K562 (cell line): ENCODE measurements at regions not wholly inside any gene's neighbourhood (a gene's known extent, or its start where the extent isn't known, plus 50 kb on each side); places are given as distances from the start of the nearest gene placed in this dataset.

Source experiments
- ADNP ChIP-seq: fragments of 200-800 bp; sonication (Bioruptor generic); IDR thresholded peaks from 2 replicates; pipeline ENCODE4 v1.6.1; 2016; ENCODE audit warnings: missing genetic modification characterization, missing compliant biosample characterization
- ARHGAP35 ChIP-seq: fragments of 450-650 bp; IDR thresholded peaks from 2 replicates; pipeline ENCODE4 v1.6.1; 2018; ENCODE audit not compliant: partially characterized antibody
- BRF1 ChIP-seq: IDR thresholded peaks from 3 replicates; pipeline ENCODE4 v1.6.1; 2011; ENCODE audit warnings: borderline replicate concordance, mild to moderate bottlenecking; ENCODE audit not compliant: insufficient read length; ENCODE audit errors: extremely low read depth
- CHD1 ChIP-seq: fragments of 200-600 bp; sonication (generic); IDR thresholded peaks from one replicate; pipeline ENCODE4 v1.6.1; 2012; ENCODE audit warnings: mild to moderate bottlenecking, moderate library complexity, low read length, inconsistent platforms
- DDX20 ChIP-seq: fragments of 450-650 bp; IDR thresholded peaks from 2 replicates; pipeline ENCODE4 v1.6.1; 2016; ENCODE audit warnings: missing genetic modification characterization, low read depth, mild to moderate bottlenecking, missing compliant biosample characterization, moderate library complexity
- E2F3 ChIP-seq: fragments of 250-450 bp; sonication (Bioruptor Pico); IDR thresholded peaks from 2 replicates; pipeline ENCODE4 v1.4.0; 2020; ENCODE audit warnings: mild to moderate bottlenecking
- E2F8 ChIP-seq: fragments of 450-650 bp; IDR thresholded peaks from 2 replicates; pipeline ENCODE4 v1.7.1; 2018; ENCODE audit warnings: mild to moderate bottlenecking, low read depth; ENCODE audit not compliant: partially characterized antibody
- ETV6 ChIP-seq, 3 experiments: fragments of 150-350 bp in 1 of 3; sonication (generic) in 1 of 3; formaldehyde crosslinking in 1 of 3; IDR thresholded peaks; 2 replicates each; pipeline versions ENCODE4 v1.6.1 to v1.8.0; 2014 to 2022; ENCODE audit warnings: borderline replicate concordance in 2 of 3, low read depth in 2 of 3, antibody characterized with exemption in 1 of 3, low read length in 1 of 3, mild to moderate bottlenecking in 1 of 3, missing genetic modification reagents in 1 of 3
- MCM3 ChIP-seq: fragments of 450-650 bp; IDR thresholded peaks from 2 replicates; pipeline ENCODE4 v1.6.1; 2016
- PTBP1 ChIP-seq: fragments of 200-400 bp; formaldehyde crosslinking; IDR thresholded peaks from 2 replicates; pipeline ENCODE4 v1.6.1; 2017; ENCODE audit warnings: low read depth, low read length
- RNF219 ChIP-seq: fragments of 250-450 bp; sonication (Bioruptor Pico); IDR thresholded peaks from 2 replicates; pipeline ENCODE4 v1.5.0; 2022; ENCODE audit warnings: mild to moderate bottlenecking
- SETDB1 ChIP-seq: IDR thresholded peaks from one replicate; pipeline ENCODE4 v1.6.1; 2012; ENCODE audit warnings: low read length, control low read depth, inconsistent platforms
- SMARCB1 ChIP-seq: IDR thresholded peaks from 2 replicates; pipeline ENCODE4 v1.6.1; 2011; ENCODE audit warnings: improper control_type of control experiment, low read depth; ENCODE audit not compliant: insufficient read length
- SMARCE1 ChIP-seq: fragments of 450-650 bp; IDR thresholded peaks from 2 replicates; pipeline ENCODE4 v1.7.1; 2016; ENCODE audit warnings: mild to moderate bottlenecking
- SUPT5H ChIP-seq: fragments of 450-650 bp; IDR thresholded peaks from 2 replicates; pipeline ENCODE4 v1.6.1; 2016
- TOE1 ChIP-seq, 2 experiments: fragments of 450-650 bp in 1 of 2; sonication (generic) in 1 of 2; formaldehyde crosslinking in 1 of 2; IDR thresholded peaks; 2 replicates each; pipeline versions ENCODE4 v1.7.1 to v1.8.0; 2016 to 2022; ENCODE audit warnings: borderline replicate concordance in 2 of 2, mild to moderate bottlenecking in 2 of 2, antibody characterized with exemption in 1 of 2, inconsistent platforms in 1 of 2, low read depth in 1 of 2, missing genetic modification reagents in 1 of 2, moderate library complexity in 1 of 2
- TRIM24 ChIP-seq, 2 experiments: fragments of 450-650 bp; IDR thresholded peaks; 2 replicates each; pipeline ENCODE4 v1.6.1; 2016
- TRIM28 ChIP-seq: fragments of 450-650 bp; IDR thresholded peaks from 2 replicates; pipeline ENCODE4 v1.6.1; 2017
- ZBTB17 ChIP-seq: fragments of 450-650 bp; formaldehyde crosslinking; IDR thresholded peaks from 2 replicates; pipeline ENCODE4 v1.4.0; 2020; ENCODE audit warnings: mild to moderate bottlenecking
- ZC3H4 ChIP-seq: sonication (generic); formaldehyde crosslinking; IDR thresholded peaks from 2 replicates; pipeline ENCODE4 v1.9.0; 2021; ENCODE audit warnings: missing genetic modification reagents, borderline replicate concordance
- ZHX1 ChIP-seq: fragments of 150-350 bp; conservative IDR thresholded peaks from 2 replicates; pipeline ENCODE4 v1.6.1; 2014; ENCODE audit warnings: low read length
- ZNF174 ChIP-seq: fragments of 250-450 bp; sonication (Bioruptor Pico); IDR thresholded peaks from 2 replicates; pipeline ENCODE4 v1.4.0; 2020; ENCODE audit warnings: mild to moderate bottlenecking

GRCh38 chr7:106572394-106573124 lies 88.4 kb downstream of the CCDC71L start (continued):
- TF ChIP-seq SUPT5H, result no peak
- no peak for TF ChIP-seq SMARCB1
- TF ChIP-seq ETV6 (IDR thresholded peaks at IDR 0.05; ENCODE audit: borderline replicate concordance in 1 of 2, low read depth in 2 of 2, low read length in 1 of 2), result no peak
- no peak for TF ChIP-seq ETV6 (CRISPR knock-in tag; IDR thresholded peaks at IDR 0.05; ENCODE audit: borderline replicate concordance)
- TF ChIP-seq ARHGAP35, result no peak
- no peak for TF ChIP-seq RNF219 (CRISPR knock-in tag)
- TF ChIP-seq ZC3H4 (CRISPR knock-in tag), result no peak
- no peak for TF ChIP-seq MCM3
- TF ChIP-seq PTBP1, result no peak
- TF ChIP-seq E2F3, result no peak
- no peak for TF ChIP-seq SMARCE1
- TF ChIP-seq ADNP (tag), result peak; percentile 72
- no peak for TF ChIP-seq ZNF174
- TF ChIP-seq DDX20, result no peak
- no peak for TF ChIP-seq TRIM28
- TF ChIP-seq TOE1 (IDR thresholded peaks at IDR 0.05; ENCODE audit: borderline replicate concordance), result no peak
- peak; percentile 52; the same call in 1 of the 2 replicates for TF ChIP-seq TOE1 (CRISPR knock-in tag; IDR thresholded peaks at IDR 0.05; ENCODE audit: borderline replicate concordance, low read depth)
- no peak for TF ChIP-seq ZHX1
- TF ChIP-seq TRIM24 (IDR thresholded peaks at IDR 0.05), result peak in 1 of 2 experiments; percentile 25; a peak in 1 of 4 replicates
- no peak for TF ChIP-seq SETDB1
- no peak for TF ChIP-seq CHD1
- no peak for TF ChIP-seq BRF1
- no peak for TF ChIP-seq ZBTB17 (CRISPR knock-in tag)
- TF ChIP-seq E2F8, result no peak
